ENCODE measurements at regions not wholly inside any gene's neighbourhood (a gene's known extent, or its start where the extent isn't known, plus 50 kb on each side); places are given as distances from the start of the nearest gene placed in this dataset.

DNA sequence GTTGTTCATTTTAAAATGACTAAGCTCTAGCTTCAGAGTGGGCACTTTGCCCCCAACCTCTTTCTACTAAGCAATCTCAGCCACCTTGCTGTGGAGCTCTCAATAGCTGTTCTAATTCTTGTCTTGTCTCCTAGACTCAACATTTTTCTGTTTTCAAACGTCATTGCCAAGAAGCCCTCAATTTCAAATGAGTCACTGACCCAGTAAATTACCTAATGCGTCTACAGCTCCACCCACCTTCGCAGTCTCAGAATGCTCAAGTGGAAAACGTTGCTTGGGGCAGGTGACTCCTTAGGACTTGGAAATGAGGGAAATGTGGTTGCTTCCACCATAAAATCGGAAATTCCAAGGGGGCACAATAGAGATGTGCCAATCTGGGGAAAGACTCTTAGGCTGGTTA is 59.0 kb downstream of the ING2 start:
- no peak overlapping the region for H2BK20ac ChIP-seq (ENCODE audit: low read depth, low read length, poor library complexity, severe bottlenecking)
- no peak overlapping the region for H3T11ph ChIP-seq (ENCODE audit: low read length)
- no peaks in the 10 kb centered on the region for H3K27me3 Mint-ChIP-seq (ENCODE audit: low read depth)
- no peak overlapping the region for H3K9ac ChIP-seq (ENCODE audit: extremely low read depth, insufficient read length, low read length)
- H2BK15ac ChIP-seq (ENCODE audit: low read depth, low read length) = no peak overlapping the region
- H2BK120ac ChIP-seq (ENCODE audit: low read depth, low read length, poor library complexity, severe bottlenecking) = no peak overlapping the region
- no peaks in the 10 kb centered on the region for H3K9me3 Mint-ChIP-seq
- TF ChIP-seq, protein P1, sequence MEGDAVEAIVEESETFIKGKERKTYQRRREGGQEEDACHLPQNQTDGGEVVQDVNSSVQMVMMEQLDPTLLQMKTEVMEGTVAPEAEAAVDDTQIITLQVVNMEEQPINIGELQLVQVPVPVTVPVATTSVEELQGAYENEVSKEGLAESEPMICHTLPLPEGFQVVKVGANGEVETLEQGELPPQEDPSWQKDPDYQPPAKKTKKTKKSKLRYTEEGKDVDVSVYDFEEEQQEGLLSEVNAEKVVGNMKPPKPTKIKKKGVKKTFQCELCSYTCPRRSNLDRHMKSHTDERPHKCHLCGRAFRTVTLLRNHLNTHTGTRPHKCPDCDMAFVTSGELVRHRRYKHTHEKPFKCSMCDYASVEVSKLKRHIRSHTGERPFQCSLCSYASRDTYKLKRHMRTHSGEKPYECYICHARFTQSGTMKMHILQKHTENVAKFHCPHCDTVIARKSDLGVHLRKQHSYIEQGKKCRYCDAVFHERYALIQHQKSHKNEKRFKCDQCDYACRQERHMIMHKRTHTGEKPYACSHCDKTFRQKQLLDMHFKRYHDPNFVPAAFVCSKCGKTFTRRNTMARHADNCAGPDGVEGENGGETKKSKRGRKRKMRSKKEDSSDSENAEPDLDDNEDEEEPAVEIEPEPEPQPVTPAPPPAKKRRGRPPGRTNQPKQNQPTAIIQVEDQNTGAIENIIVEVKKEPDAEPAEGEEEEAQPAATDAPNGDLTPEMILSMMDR (conservative IDR thresholded peaks at IDR 0.05) = no peak
- H3K14ac ChIP-seq (ENCODE audit: insufficient read depth, low read length) = no peak overlapping the region
- H3K27ac ChIP-seq (ENCODE audit: insufficient read length, low read depth, low read length) = no peak overlapping the region
- H3K4me1 Mint-ChIP-seq = peaks cover 5 to 6% of the 10 kb centered on the region in 2 experiments; a peak in 3 of 4 replicates
- H4K8ac ChIP-seq (replicated peaks; ENCODE audit: insufficient read length, low read depth, low read length) = no peak overlapping the region
- no peak overlapping the region for H3K4me2 ChIP-seq (ENCODE audit: insufficient read depth, insufficient read length, low read length)
- no peak overlapping the region for H4K5ac ChIP-seq (ENCODE audit: insufficient read length, low read depth, low read length)
- H4K20me1 ChIP-seq (ENCODE audit: control insufficient read depth, insufficient read depth, insufficient read length) = no peaks in the 10 kb centered on the region
- no peaks in the 10 kb centered on the region for H3K9me3 ChIP-seq (ENCODE audit: control insufficient read depth, low read depth, low read length)
- no peak overlapping the region for H3K56ac ChIP-seq (ENCODE audit: insufficient read length, low read depth, low read length)
- no peaks in the 10 kb centered on the region for H3K79me2 ChIP-seq (ENCODE audit: insufficient read depth, low read length)
- H3K36me3 Mint-ChIP-seq (ENCODE audit: insufficient read depth in 1 of 3, low read depth in 3 of 3) = no peaks in the 10 kb centered on the region
- H3K23me2 ChIP-seq (ENCODE audit: insufficient read length, low read depth, low read length, poor library complexity, severe bottlenecking) = no peaks in the 10 kb centered on the region
- H3K4ac ChIP-seq (ENCODE audit: low read depth, low read length) = no peak overlapping the region
- H3K23ac ChIP-seq (ENCODE audit: insufficient read length, low read depth, low read length) = no peak overlapping the region
- WGBS (ENCODE audit: extremely low coverage, insufficient read length, low lambda C conversion rate) = no CpG with 5 or more reads among the region's 5 CpGs
- DNase-seq = no peak
- H3K4me1 ChIP-seq (ENCODE audit: insufficient read depth, low read length) = no peaks in the 10 kb centered on the region
- no peaks in the 10 kb centered on the region for H3K79me1 ChIP-seq (ENCODE audit: insufficient read depth, low read depth, low read length, poor library complexity, severe bottlenecking)
- H3K18ac ChIP-seq (ENCODE audit: insufficient read length, low read depth, low read length) = no peak overlapping the region
- H3K27me3 ChIP-seq (ENCODE audit: insufficient read depth, low read length) = no peaks in the 10 kb centered on the region
- H2BK5ac ChIP-seq (ENCODE audit: insufficient read length, low read length) = no peak overlapping the region
- no peak overlapping the region for H3K4me3 Mint-ChIP-seq
- H2AK5ac ChIP-seq (ENCODE audit: insufficient read length, low read length) = no peak overlapping the region
- H2AFZ ChIP-seq (ENCODE audit: low read length) = no peak overlapping the region
- H2BK12ac ChIP-seq (ENCODE audit: insufficient read length, low read depth, low read length) = no peak overlapping the region
- H3K27ac Mint-ChIP-seq = peak overlapping the region in 1 of 3 experiments; percentile 37; a peak in 1 of 7 replicates
- no peak overlapping the region for H4K91ac ChIP-seq (ENCODE audit: insufficient read length, low read depth, low read length)
